B cell (primary cell): ENCODE measurements at regions not wholly inside any gene's neighbourhood (a gene's known extent, or its start where the extent isn't known, plus 50 kb on each side); places are given as distances from the start of the nearest gene placed in this dataset.

Experiments
- CTCF ChIP-seq: fragments of 200-600 bp; IDR thresholded peaks from one replicate; pipeline ENCODE4 v1.8.0; 2022; ENCODE audit warnings: antibody characterized with exemption, mild to moderate bottlenecking
- EZH2 ChIP-seq: IDR thresholded peaks from 2 replicates; pipeline ENCODE4 v1.6.1; 2012; ENCODE audit warnings: borderline replicate concordance, low read depth, mild to moderate bottlenecking, moderate library complexity, low read length; ENCODE audit not compliant: insufficient read depth, poor library complexity, severe bottlenecking

GRCh38 chr20:47921408-47921807 is 136.1 kb upstream of the SULF2 start:
- TF ChIP-seq CTCF (no peak), EZH2 (no peak)
